Right atrium auricular region (tissue), 2 donors: ENCODE measurements at regions not wholly inside any gene's neighbourhood (a gene's known extent, or its start where the extent isn't known, plus 50 kb on each side); places are given as distances from the start of the nearest gene placed in this dataset.

ENCODE experiments used
- DNase-seq: peaks from one replicate; pipeline ENCODE4 v3.0.0-alpha.2; 2019; ENCODE audit warnings: low spot score
- H3K27ac ChIP-seq, 2 donors: fragments of 200-600 bp; sonication (generic); 1 replicate in 1 of 2; 2 replicates in 1 of 2; pipeline ENCODE4 v1.5.1; 2016 to 2019
- H3K27me3 ChIP-seq, 2 donors: fragments of 200-600 bp; sonication (generic); one replicate each; pipeline versions ENCODE4 v1.5.1 to v1.6.0; 2017 to 2019
- H3K36me3 ChIP-seq: fragments of 200-600 bp; sonication (generic); one replicate; pipeline ENCODE4 v1.5.1; 2016
- H3K4me1 ChIP-seq, 2 donors: fragments of 200-600 bp; sonication (generic); one replicate each; pipeline versions ENCODE4 v1.5.1 to v1.6.0; 2017 to 2019
- H3K4me3 ChIP-seq, 2 donors: fragments of 200-600 bp; sonication (generic); 1 replicate in 1 of 2; 2 replicates in 1 of 2; pipeline ENCODE4 v1.5.1; 2017 to 2019; ENCODE audit warnings: mild to moderate bottlenecking in 1 of 2, moderate library complexity in 1 of 2
- H3K9me3 ChIP-seq, 2 donors: fragments of 200-600 bp; sonication (generic); one replicate each; pipeline ENCODE4 v1.5.1; 2019
- CTCF ChIP-seq, 2 donors: fragments of 200-600 bp; sonication (generic); IDR thresholded peaks; one replicate each; pipeline ENCODE4 v1.5.1; 2019; ENCODE audit warnings: antibody characterized with exemption in 2 of 2

DNA sequence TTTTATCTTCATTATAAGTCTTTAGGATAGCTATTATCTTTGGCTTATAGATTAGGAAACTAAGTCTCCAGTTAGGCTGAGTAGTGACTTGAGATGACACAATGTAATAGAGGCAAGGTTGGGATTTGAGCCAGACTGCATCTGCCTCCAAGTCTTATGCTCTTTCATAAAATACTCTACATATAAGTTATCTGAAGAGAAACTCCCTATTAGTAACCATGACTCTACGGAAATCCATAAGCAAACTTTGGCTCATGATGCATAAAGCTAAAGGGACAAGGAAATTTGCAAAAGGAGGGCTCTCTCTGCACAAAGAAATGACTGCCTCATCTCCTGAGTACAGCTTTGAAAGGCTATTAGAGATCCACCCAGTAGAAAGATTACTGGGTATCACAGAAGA is 77.6 kb upstream of the FRMD4B start:
- Histone ChIP-seq H3K27ac (no peak overlapping the region), H3K4me1 (no peaks in the 10 kb centered on the region), H3K9me3 (no peaks in the 10 kb centered on the region), H3K36me3 (no peaks in the 10 kb centered on the region), H3K4me3 (no peak overlapping the region), H3K27me3 (no peaks in the 10 kb centered on the region)
- no peak for DNase-seq
- no peak for TF ChIP-seq CTCF (IDR thresholded peaks at IDR 0.05)

DNA sequence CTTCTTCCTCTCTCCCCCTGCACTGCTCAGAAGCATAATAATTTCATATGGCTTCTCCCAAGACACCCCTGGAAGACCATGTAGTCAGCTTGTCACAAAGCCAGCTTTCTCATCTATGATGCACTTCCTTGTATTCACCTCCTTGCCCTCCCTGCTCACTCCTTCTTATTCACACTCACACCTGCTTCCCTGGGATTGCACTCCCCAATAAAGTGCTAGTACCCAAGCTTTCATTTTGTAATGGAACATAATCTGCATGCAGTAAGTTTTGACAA is 76.9 kb upstream of the FRMD4B start:
- Histone ChIP-seq H3K27ac (no peak overlapping the region), H3K4me1 (no peaks in the 10 kb centered on the region), H3K27me3 (no peaks in the 10 kb centered on the region), H3K9me3 (no peaks in the 10 kb centered on the region), H3K4me3 (no peak overlapping the region), H3K36me3 (no peaks in the 10 kb centered on the region)
- no peak for DNase-seq
- TF ChIP-seq CTCF (IDR thresholded peaks at IDR 0.05) = no peak

DNA sequence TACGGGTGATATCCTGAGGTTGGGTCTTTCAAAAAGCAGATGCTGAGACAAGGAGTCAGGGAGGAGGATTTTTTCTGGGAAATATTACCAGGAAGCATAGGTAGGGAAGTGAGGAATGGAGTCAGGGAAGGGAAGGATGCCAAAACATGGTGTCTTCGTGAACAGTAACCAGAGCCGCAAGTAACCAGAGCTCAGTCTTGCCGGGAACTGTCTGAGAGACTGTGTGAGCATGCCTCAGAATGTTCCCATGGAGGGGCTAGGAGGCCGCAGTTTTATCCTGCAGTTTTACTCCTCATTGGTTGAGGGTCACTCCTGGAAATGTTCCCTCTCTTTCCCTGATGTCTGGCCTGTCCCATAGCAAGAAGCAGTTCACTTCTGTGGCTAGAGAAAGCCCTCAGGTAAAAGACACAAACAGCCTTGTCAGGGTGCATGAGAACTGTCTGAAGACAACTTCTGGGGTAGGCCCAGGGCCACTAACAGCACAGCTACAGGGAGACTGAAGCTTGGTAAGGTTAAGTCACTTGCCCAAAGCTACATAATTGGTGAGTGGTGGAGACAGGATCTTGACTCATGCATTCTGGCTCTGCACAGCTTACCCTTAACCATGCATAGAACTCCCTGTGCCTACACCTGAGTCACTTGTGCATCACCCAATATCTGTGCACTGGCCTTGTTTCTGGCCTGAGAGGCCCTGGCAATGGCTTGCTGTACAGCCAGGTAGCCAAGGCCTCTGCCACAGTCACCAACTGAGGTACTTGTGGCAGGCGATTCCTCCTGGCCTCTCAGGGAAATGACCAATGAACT is 76.3 kb upstream of the FRMD4B start:
- Histone ChIP-seq H3K4me1 (no peaks in the 10 kb centered on the region), H3K27me3 (no peaks in the 10 kb centered on the region), H3K27ac (no peak overlapping the region), H3K4me3 (no peak overlapping the region), H3K9me3 (no peaks in the 10 kb centered on the region), H3K36me3 (no peaks in the 10 kb centered on the region)
- TF ChIP-seq CTCF (IDR thresholded peaks at IDR 0.05) = no peak
- DNase-seq = no peak

DNA sequence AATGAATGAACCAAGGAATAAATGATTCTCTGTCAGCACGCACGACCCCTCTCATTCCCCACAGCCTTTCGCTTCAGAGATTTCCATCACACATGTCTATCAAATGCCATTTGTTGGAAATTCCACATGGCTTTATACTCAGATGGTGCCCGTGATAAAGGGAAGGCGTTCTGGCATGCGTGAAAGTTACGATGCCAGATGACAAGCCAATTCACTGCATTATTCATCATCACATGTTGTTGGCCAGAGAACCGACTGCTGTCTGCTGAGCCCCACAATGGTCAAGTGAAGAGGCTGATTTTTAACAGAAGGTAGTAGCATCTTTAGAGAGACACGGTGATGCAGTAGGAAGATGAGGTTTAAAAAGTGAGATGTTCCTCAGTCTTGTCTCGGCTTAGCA is 74.1 kb upstream of the FRMD4B start:
- Histone ChIP-seq H3K27ac (no peak overlapping the region), H3K4me3 (no peak overlapping the region), H3K36me3 (no peaks in the 10 kb centered on the region), H3K27me3 (no peaks in the 10 kb centered on the region), H3K9me3 (no peaks in the 10 kb centered on the region), H3K4me1 (no peaks in the 10 kb centered on the region)
- DNase-seq = no peak
- no peak for TF ChIP-seq CTCF (IDR thresholded peaks at IDR 0.05)

GRCh38 chr3:69458803-69459365 is 73.0 kb upstream of the FRMD4B start:
- Histone ChIP-seq H3K4me1 (no peaks in the 10 kb centered on the region), H3K27ac (no peak overlapping the region), H3K4me3 (no peak overlapping the region), H3K9me3 (no peaks in the 10 kb centered on the region), H3K36me3 (no peaks in the 10 kb centered on the region), H3K27me3 (no peaks in the 10 kb centered on the region)
- TF ChIP-seq CTCF (IDR thresholded peaks at IDR 0.05) = no peak
- no peak for DNase-seq

DNA sequence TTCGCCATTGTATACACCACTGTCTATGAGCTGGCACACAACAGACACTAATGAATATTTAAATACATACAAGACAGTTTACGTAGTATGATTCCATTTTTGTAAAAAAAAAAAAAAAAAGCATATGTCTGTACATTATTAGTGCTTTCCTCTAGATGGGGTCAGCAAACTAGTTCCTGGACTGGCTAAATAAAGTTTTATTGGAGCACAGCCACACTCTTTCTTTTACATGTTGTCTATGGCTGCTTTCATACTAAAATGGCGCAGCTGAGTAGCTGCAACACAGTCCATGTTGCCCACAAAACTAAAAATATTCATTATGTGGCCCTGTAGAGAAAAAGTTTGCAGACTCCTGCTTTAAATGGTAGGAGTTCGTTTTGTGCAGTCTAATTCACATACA is 70.7 kb upstream of the FRMD4B start:
- no peaks in the 10 kb centered on the region for H3K36me3 ChIP-seq
- no peak overlapping the region for H3K4me3 ChIP-seq
- no peaks in the 10 kb centered on the region for H3K9me3 ChIP-seq
- H3K27me3 ChIP-seq = no peaks in the 10 kb centered on the region
- H3K4me1 ChIP-seq = peaks cover 0 to 6% of the 10 kb centered on the region in 2 donors
- no peak for DNase-seq
- TF ChIP-seq CTCF (IDR thresholded peaks at IDR 0.05) = no peak
- H3K27ac ChIP-seq = no peak overlapping the region
